Mesendoderm (in vitro differentiated cells): ENCODE measurements at regions not wholly inside any gene's neighbourhood (a gene's known extent, or its start where the extent isn't known, plus 50 kb on each side); places are given as distances from the start of the nearest gene placed in this dataset.
A peak's percentile ranks its signal among the peaks of the same experiment; 100 is the strongest.

Source experiments
- DNase-seq: peaks from one replicate; pipeline ENCODE4 v3.0.0; 2013
- H2AK5ac ChIP-seq: 2 replicates; pipeline ENCODE4 v1.6.1; 2013; ENCODE audit warnings: low read length, inconsistent platforms
- H2BK120ac ChIP-seq: 2 replicates; pipeline ENCODE4 v1.6.1; 2013; ENCODE audit warnings: low read depth, mild to moderate bottlenecking, low read length, moderate library complexity, mixed read lengths
- H2BK15ac ChIP-seq: replicated peaks from 2 replicates; pipeline ENCODE4 v1.6.1; 2013; ENCODE audit warnings: low read depth, mild to moderate bottlenecking, moderate library complexity
- H2BK5ac ChIP-seq: 2 replicates; pipeline ENCODE4 v1.6.1; 2013; ENCODE audit warnings: low read length, inconsistent platforms
- H3K18ac ChIP-seq: 2 replicates; pipeline ENCODE4 v1.6.1; 2013; ENCODE audit warnings: mild to moderate bottlenecking, low read length, mixed read lengths
- H3K23ac ChIP-seq: one replicate; pipeline ENCODE4 v1.6.1; 2013; ENCODE audit warnings: low read length
- H3K27ac ChIP-seq: 2 replicates; pipeline ENCODE4 v1.5.1; 2013; ENCODE audit warnings: low read depth, mild to moderate bottlenecking, inconsistent platforms, low read length, moderate library complexity
- H3K27me3 ChIP-seq: 2 replicates; pipeline ENCODE4 v1.6.1; 2013; ENCODE audit warnings: low read length, control low read depth, mild to moderate bottlenecking, inconsistent platforms; ENCODE audit not compliant: insufficient read depth, poor library complexity
- H3K36me3 ChIP-seq: 2 replicates; pipeline ENCODE4 v1.6.1; 2013; ENCODE audit warnings: low read length, inconsistent platforms; ENCODE audit not compliant: control insufficient read depth, insufficient read depth
- H3K4ac ChIP-seq: one replicate; pipeline ENCODE4 v1.6.1; 2013; ENCODE audit warnings: low read depth, mild to moderate bottlenecking, low read length, moderate library complexity
- H3K4me1 ChIP-seq: 2 replicates; pipeline ENCODE4 v1.6.1; 2013; ENCODE audit warnings: low read depth, low read length, inconsistent platforms; ENCODE audit not compliant: control insufficient read depth
- H3K4me2 ChIP-seq: 2 replicates; pipeline ENCODE4 v1.6.1; 2013; ENCODE audit warnings: low read length
- H3K4me3 ChIP-seq: 2 replicates; pipeline ENCODE4 v1.5.1; 2013; ENCODE audit warnings: mild to moderate bottlenecking, low read length
- H3K56ac ChIP-seq: one replicate; pipeline ENCODE4 v1.6.1; 2013; ENCODE audit warnings: low read length
- H3K79me1 ChIP-seq: 2 replicates; pipeline ENCODE4 v1.6.1; 2013; ENCODE audit warnings: low read length, inconsistent platforms
- H3K79me2 ChIP-seq: 2 replicates; pipeline ENCODE4 v1.6.1; 2013; ENCODE audit warnings: mild to moderate bottlenecking, low read length; ENCODE audit not compliant: control insufficient read depth, insufficient read depth
- H3K9ac ChIP-seq: 2 replicates; pipeline ENCODE4 v1.6.1; 2013; ENCODE audit warnings: low read length, inconsistent platforms
- H4K5ac ChIP-seq: one replicate; pipeline ENCODE4 v1.6.1; 2013; ENCODE audit warnings: low read length
- H4K8ac ChIP-seq: one replicate; pipeline ENCODE4 v1.6.1; 2013; ENCODE audit warnings: low read depth, mild to moderate bottlenecking, control low read depth, low read length, moderate library complexity
- WGBS: extraction: QIAGEN DNeasy Blood & Tissue Kit; methylation state at CpG from one replicate; pipeline ENCODE4 v1.1.7; 2013; ENCODE audit warnings: low lambda C conversion rate, missing lambda C conversion rate; ENCODE audit not compliant: insufficient coverage; ENCODE audit errors: extremely low coverage; 5-methylcytosine and 5-hydroxymethylcytosine counted together

- H2BK15ac ChIP-seq = no peak overlapping the region
- no peak overlapping the region for H3K4ac ChIP-seq
- H3K36me3 ChIP-seq = no peaks in the 10 kb centered on the region
- no peak overlapping the region for H3K4me2 ChIP-seq
- no peak overlapping the region for H3K4me3 ChIP-seq
- H4K8ac ChIP-seq = no peak overlapping the region
- no peak overlapping the region for H3K23ac ChIP-seq
- no peaks in the 10 kb centered on the region for H3K79me2 ChIP-seq
- no peak overlapping the region for H2AK5ac ChIP-seq
- no peak for DNase-seq
- no peaks in the 10 kb centered on the region for H3K79me1 ChIP-seq
- no peak overlapping the region for H3K18ac ChIP-seq
- H2BK5ac ChIP-seq = no peak overlapping the region
- H3K27ac ChIP-seq = no peak overlapping the region
- H4K5ac ChIP-seq = no peak overlapping the region
- no peaks in the 10 kb centered on the region for H3K4me1 ChIP-seq
- H3K9ac ChIP-seq = no peak overlapping the region
- no peak overlapping the region for H3K56ac ChIP-seq
- no peak overlapping the region for H2BK120ac ChIP-seq
- H3K27me3 ChIP-seq = no peaks in the 10 kb centered on the region
- WGBS = no CpG with 5 or more reads among the region's 31 CpGs
These were observed 499.2 kb upstream of the SALL3 start for GRCh38 chr18:78480262-78481054.

- Histone ChIP-seq H3K9ac (no peak overlapping the region), H3K79me1 (no peaks in the 10 kb centered on the region), H3K23ac (no peak overlapping the region), H3K79me2 (no peaks in the 10 kb centered on the region), H2BK120ac (no peak overlapping the region), H3K27ac (no peak overlapping the region), H3K4me2 (no peak overlapping the region), H2BK15ac (no peak overlapping the region), H2AK5ac (no peak overlapping the region), H2BK5ac (no peak overlapping the region), H4K8ac (no peak overlapping the region), H3K18ac (no peak overlapping the region), H3K27me3 (no peaks in the 10 kb centered on the region), H3K4ac (no peak overlapping the region), H3K36me3 (no peaks in the 10 kb centered on the region), H4K5ac (no peak overlapping the region), H3K56ac (no peak overlapping the region), H3K4me1 (no peaks in the 10 kb centered on the region), H3K4me3 (no peak overlapping the region)
- no CpG with 5 or more reads among the region's 7 CpGs for WGBS
- no peak for DNase-seq
These were observed 497.2 kb upstream of the SALL3 start for GRCh38 chr18:78482378-78482777.

DNA sequence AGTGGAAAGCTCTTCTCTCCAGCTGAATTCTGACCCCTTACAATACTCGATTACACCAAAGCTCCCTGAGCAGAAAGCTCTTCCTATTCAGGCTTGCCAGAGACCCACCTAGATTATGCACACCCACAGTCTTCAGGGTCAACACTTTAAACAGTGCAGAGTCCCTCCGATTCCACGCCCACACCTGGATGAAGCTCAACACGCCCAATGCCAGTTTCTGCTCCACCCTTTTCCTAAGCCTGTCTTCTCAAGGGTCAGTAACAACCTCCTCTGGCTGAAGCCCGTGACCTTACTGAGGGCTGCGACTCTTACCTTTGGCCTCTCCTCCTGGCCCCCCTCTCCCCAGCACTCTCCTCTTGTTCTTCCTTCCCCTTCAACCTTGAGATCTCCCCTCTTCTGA is 492.0 kb upstream of the SALL3 start:
- H3K79me2 ChIP-seq = no peaks in the 10 kb centered on the region
- no peak overlapping the region for H2BK120ac ChIP-seq
- no peak overlapping the region for H2BK5ac ChIP-seq
- DNase-seq = no peak
- no peak overlapping the region for H4K8ac ChIP-seq
- H4K5ac ChIP-seq = no peak overlapping the region
- H3K18ac ChIP-seq = no peak overlapping the region
- H3K23ac ChIP-seq = no peak overlapping the region
- no peaks in the 10 kb centered on the region for H3K36me3 ChIP-seq
- H3K27me3 ChIP-seq = no peaks in the 10 kb centered on the region
- H3K4me2 ChIP-seq = no peak overlapping the region
- no peak overlapping the region for H2BK15ac ChIP-seq
- no peaks in the 10 kb centered on the region for H3K4me1 ChIP-seq
- no peak overlapping the region for H2AK5ac ChIP-seq
- H3K56ac ChIP-seq = no peak overlapping the region
- H3K4ac ChIP-seq = no peak overlapping the region
- H3K9ac ChIP-seq = no peak overlapping the region
- H3K27ac ChIP-seq = no peak overlapping the region
- WGBS = no CpG with 5 or more reads among the region's 6 CpGs
- no peak overlapping the region for H3K4me3 ChIP-seq
- no peaks in the 10 kb centered on the region for H3K79me1 ChIP-seq

DNA sequence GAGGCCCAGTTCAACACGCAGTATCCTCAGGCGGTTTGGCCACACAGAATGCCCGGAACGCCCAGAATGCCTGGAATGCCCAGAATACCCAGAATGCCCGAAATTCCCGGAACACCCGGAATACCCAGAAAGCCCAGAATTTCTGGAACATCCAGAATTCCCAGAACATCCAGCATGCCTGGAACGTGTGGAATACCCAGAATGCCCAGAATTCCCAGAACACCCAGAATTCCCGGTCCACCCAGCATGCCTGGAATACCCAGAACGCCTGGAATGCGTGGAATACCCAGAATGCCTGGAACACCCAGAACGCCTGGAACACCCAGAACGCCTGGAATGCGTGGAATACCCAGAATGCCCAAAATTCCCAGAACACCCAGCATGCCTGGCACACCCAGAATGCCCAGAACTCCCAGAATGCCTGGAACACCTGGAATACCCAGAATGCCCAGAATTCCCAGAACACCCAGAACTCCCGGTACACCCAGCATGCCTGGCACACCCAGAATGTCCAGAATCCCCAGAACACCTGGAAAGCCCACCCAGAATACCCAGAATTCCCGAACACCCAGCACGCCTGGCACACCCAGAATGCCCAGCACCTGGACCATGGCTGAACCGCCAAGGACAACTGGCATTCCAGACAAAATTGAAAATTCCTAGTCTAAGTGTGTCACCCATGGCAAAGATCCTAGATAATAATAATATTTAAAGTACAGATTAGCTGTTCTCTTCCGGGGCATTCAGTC is 487.4 kb upstream of the SALL3 start:
- Histone ChIP-seq H3K4me1 (no peaks in the 10 kb centered on the region), H3K4ac (no peak overlapping the region), H4K5ac (no peak overlapping the region), H3K27me3 (no peaks in the 10 kb centered on the region), H2BK120ac (no peak overlapping the region), H4K8ac (no peak overlapping the region), H3K79me1 (no peaks in the 10 kb centered on the region), H3K4me2 (no peak overlapping the region), H2BK5ac (no peak overlapping the region), H3K79me2 (no peaks in the 10 kb centered on the region), H3K18ac (no peak overlapping the region), H3K36me3 (no peaks in the 10 kb centered on the region), H3K4me3 (no peak overlapping the region), H3K27ac (no peak overlapping the region), H2AK5ac (no peak overlapping the region), H3K23ac (no peak overlapping the region), H2BK15ac (no peak overlapping the region), H3K9ac (no peak overlapping the region), H3K56ac (no peak overlapping the region)
- peak; percentile 52 for DNase-seq
- WGBS = no CpG with 5 or more reads among the region's 19 CpGs

DNA sequence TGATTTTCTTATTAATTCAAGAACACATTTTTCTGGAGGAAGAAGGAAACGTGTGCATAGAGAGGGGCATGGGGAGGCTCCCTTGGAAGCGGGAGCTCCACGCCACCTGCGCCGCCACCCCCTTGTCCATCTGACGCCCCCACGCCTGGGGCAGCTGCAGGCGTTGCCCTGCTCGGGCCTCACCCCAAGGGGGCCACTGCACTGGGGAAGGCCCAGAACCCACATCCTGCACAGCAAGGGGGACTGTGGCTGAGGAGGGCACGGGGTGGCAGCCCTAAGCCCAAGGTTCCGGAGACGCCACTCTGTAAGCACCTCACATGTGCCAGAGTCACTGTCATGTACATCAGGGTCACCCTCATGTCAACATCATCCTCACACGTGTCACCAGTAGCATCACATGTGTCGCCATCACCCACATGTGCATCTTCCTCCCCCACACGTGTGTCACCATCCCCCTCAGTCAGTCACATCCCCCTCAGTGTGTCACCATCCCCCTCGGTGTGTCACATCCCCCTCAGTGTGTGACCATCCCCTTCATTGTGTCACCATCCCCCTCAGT is 486.7 kb upstream of the SALL3 start:
- no peaks in the 10 kb centered on the region for H3K79me1 ChIP-seq
- H3K27me3 ChIP-seq = no peaks in the 10 kb centered on the region
- H2BK120ac ChIP-seq = no peak overlapping the region
- no peak overlapping the region for H3K4me2 ChIP-seq
- H4K5ac ChIP-seq = no peak overlapping the region
- no peak overlapping the region for H3K23ac ChIP-seq
- no peaks in the 10 kb centered on the region for H3K4me1 ChIP-seq
- H2BK15ac ChIP-seq = no peak overlapping the region
- H4K8ac ChIP-seq = no peak overlapping the region
- H3K9ac ChIP-seq = no peak overlapping the region
- no peak overlapping the region for H3K4me3 ChIP-seq
- no peak overlapping the region for H3K27ac ChIP-seq
- H3K4ac ChIP-seq = no peak overlapping the region
- no peak for DNase-seq
- no peak overlapping the region for H2AK5ac ChIP-seq
- H3K36me3 ChIP-seq = no peaks in the 10 kb centered on the region
- H3K79me2 ChIP-seq = no peaks in the 10 kb centered on the region
- H3K18ac ChIP-seq = no peak overlapping the region
- WGBS = no CpG with 5 or more reads among the region's 16 CpGs
- no peak overlapping the region for H2BK5ac ChIP-seq
- no peak overlapping the region for H3K56ac ChIP-seq
